ENCODE measurements at regions not wholly inside any gene's neighbourhood (a gene's known extent, or its start where the extent isn't known, plus 50 kb on each side); places are given as distances from the start of the nearest gene placed in this dataset.

DNA sequence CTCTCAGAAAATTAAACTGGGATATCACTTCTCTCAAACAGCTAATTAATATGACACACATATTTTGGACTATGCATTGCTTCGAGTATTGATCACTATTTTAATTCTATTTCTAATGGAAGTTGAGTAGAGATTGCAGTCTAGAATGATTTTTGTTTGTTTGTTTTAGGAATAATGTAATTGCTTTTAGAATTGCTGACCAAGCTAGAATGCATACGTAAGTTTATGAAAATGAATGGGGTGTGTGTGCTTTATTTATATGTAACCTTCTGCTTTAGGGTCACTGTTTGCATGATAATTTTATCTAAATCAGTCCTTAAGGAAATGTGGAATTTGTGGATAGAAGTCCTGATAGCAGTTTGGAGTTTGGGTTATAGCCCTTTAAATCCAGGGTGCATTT lies 371.4 kb downstream of the NR2F2 start (continued):
- TF ChIP-seq, protein P1, sequence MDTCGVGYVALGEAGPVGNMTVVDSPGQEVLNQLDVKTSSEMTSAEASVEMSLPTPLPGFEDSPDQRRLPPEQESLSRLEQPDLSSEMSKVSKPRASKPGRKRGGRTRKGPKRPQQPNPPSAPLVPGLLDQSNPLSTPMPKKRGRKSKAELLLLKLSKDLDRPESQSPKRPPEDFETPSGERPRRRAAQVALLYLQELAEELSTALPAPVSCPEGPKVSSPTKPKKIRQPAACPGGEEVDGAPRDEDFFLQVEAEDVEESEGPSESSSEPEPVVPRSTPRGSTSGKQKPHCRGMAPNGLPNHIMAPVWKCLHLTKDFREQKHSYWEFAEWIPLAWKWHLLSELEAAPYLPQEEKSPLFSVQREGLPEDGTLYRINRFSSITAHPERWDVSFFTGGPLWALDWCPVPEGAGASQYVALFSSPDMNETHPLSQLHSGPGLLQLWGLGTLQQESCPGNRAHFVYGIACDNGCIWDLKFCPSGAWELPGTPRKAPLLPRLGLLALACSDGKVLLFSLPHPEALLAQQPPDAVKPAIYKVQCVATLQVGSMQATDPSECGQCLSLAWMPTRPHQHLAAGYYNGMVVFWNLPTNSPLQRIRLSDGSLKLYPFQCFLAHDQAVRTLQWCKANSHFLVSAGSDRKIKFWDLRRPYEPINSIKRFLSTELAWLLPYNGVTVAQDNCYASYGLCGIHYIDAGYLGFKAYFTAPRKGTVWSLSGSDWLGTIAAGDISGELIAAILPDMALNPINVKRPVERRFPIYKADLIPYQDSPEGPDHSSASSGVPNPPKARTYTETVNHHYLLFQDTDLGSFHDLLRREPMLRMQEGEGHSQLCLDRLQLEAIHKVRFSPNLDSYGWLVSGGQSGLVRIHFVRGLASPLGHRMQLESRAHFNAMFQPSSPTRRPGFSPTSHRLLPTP (IDR thresholded peaks at IDR 0.05; ENCODE audit: borderline replicate concordance, extremely low read depth, insufficient read length), result no peak
- no peak for TF ChIP-seq PCBP2 (IDR thresholded peaks at IDR 0.05; ENCODE audit: low read depth, low read length, poor library complexity, severe bottlenecking)
- no peak for TF ChIP-seq ZNF263 (CRISPR knock-in tag; IDR thresholded peaks at IDR 0.05; ENCODE audit: borderline replicate concordance)
- peak; percentile 29; the same call in 1 of the 2 replicates for TF ChIP-seq MAFK (IDR thresholded peaks at IDR 0.05; ENCODE audit: low read length)
- no peak for TF ChIP-seq ZBTB8A (IDR thresholded peaks at IDR 0.05; ENCODE audit: partially characterized antibody)
- TF ChIP-seq, protein P2, sequence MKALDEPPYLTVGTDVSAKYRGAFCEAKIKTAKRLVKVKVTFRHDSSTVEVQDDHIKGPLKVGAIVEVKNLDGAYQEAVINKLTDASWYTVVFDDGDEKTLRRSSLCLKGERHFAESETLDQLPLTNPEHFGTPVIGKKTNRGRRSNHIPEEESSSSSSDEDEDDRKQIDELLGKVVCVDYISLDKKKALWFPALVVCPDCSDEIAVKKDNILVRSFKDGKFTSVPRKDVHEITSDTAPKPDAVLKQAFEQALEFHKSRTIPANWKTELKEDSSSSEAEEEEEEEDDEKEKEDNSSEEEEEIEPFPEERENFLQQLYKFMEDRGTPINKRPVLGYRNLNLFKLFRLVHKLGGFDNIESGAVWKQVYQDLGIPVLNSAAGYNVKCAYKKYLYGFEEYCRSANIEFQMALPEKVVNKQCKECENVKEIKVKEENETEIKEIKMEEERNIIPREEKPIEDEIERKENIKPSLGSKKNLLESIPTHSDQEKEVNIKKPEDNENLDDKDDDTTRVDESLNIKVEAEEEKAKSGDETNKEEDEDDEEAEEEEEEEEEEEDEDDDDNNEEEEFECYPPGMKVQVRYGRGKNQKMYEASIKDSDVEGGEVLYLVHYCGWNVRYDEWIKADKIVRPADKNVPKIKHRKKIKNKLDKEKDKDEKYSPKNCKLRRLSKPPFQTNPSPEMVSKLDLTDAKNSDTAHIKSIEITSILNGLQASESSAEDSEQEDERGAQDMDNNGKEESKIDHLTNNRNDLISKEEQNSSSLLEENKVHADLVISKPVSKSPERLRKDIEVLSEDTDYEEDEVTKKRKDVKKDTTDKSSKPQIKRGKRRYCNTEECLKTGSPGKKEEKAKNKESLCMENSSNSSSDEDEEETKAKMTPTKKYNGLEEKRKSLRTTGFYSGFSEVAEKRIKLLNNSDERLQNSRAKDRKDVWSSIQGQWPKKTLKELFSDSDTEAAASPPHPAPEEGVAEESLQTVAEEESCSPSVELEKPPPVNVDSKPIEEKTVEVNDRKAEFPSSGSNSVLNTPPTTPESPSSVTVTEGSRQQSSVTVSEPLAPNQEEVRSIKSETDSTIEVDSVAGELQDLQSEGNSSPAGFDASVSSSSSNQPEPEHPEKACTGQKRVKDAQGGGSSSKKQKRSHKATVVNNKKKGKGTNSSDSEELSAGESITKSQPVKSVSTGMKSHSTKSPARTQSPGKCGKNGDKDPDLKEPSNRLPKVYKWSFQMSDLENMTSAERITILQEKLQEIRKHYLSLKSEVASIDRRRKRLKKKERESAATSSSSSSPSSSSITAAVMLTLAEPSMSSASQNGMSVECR (CRISPR knock-in tag; IDR thresholded peaks at IDR 0.05), result no peak
- TF ChIP-seq KAT2B (IDR thresholded peaks at IDR 0.05; ENCODE audit: low read depth, low read length), result no peak
- TF ChIP-seq BCOR (IDR thresholded peaks at IDR 0.05), result no peak
- no peak for TF ChIP-seq BRD9 (IDR thresholded peaks at IDR 0.05; ENCODE audit: low read depth, partially characterized antibody)
- peak; percentile 41; the same call in 1 of the 2 replicates for TF ChIP-seq C11orf30 (IDR thresholded peaks at IDR 0.05; ENCODE audit: low read depth)
- TF ChIP-seq, protein P3, sequence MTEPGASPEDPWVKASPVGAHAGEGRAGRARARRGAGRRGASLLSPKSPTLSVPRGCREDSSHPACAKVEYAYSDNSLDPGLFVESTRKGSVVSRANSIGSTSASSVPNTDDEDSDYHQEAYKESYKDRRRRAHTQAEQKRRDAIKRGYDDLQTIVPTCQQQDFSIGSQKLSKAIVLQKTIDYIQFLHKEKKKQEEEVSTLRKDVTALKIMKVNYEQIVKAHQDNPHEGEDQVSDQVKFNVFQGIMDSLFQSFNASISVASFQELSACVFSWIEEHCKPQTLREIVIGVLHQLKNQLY (CRISPR knock-in tag; conservative IDR thresholded peaks at IDR 0.05), result no peak
- TF ChIP-seq MIER1 (IDR thresholded peaks at IDR 0.05; ENCODE audit: low read depth), result no peak
- TF ChIP-seq, protein P4, sequence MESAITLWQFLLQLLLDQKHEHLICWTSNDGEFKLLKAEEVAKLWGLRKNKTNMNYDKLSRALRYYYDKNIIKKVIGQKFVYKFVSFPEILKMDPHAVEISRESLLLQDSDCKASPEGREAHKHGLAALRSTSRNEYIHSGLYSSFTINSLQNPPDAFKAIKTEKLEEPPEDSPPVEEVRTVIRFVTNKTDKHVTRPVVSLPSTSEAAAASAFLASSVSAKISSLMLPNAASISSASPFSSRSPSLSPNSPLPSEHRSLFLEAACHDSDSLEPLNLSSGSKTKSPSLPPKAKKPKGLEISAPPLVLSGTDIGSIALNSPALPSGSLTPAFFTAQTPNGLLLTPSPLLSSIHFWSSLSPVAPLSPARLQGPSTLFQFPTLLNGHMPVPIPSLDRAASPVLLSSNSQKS (CRISPR knock-in tag; IDR thresholded peaks at IDR 0.05), result no peak
- TF ChIP-seq ZNF224 (CRISPR knock-in tag; IDR thresholded peaks at IDR 0.05), result no peak
- no peak for TF ChIP-seq SOX6 (IDR thresholded peaks at IDR 0.05)
- TF ChIP-seq KAT7 (CRISPR knock-in tag; IDR thresholded peaks at IDR 0.05; ENCODE audit: borderline replicate concordance), result no peak
- TF ChIP-seq ZNF584 (CRISPR knock-in tag; IDR thresholded peaks at IDR 0.05; ENCODE audit: low read depth), result no peak

All from K562 (cell line).